Osteocyte (in vitro differentiated cells): ENCODE measurements at regions not wholly inside any gene's neighbourhood (a gene's known extent, or its start where the extent isn't known, plus 50 kb on each side); places are given as distances from the start of the nearest gene placed in this dataset.

Experiments
- DNase-seq: peaks from one replicate; pipeline ENCODE4 v3.0.0; 2021; ENCODE audit warnings: mixed read lengths; ENCODE audit not compliant: unreplicated experiment; ENCODE audit errors: extremely low spot score
- H3K27ac Mint-ChIP-seq: one replicate; pipeline ENCODE4 v1.8.0; 2021; ENCODE audit warnings: mild to moderate bottlenecking, mixed read lengths; ENCODE audit not compliant: unreplicated experiment
- H3K27me3 Mint-ChIP-seq: one replicate; pipeline ENCODE4 v1.8.0; 2021; ENCODE audit warnings: mixed read lengths; ENCODE audit not compliant: unreplicated experiment
- H3K36me3 Mint-ChIP-seq: one replicate; pipeline ENCODE4 v1.8.0; 2021; ENCODE audit warnings: mixed read lengths; ENCODE audit not compliant: unreplicated experiment
- H3K4me1 Mint-ChIP-seq: one replicate; pipeline ENCODE4 v1.8.0; 2021; ENCODE audit warnings: mixed read lengths; ENCODE audit not compliant: unreplicated experiment
- H3K4me3 Mint-ChIP-seq: one replicate; pipeline ENCODE4 v1.8.0; 2021; ENCODE audit warnings: mild to moderate bottlenecking, moderate library complexity, mixed read lengths; ENCODE audit not compliant: unreplicated experiment
- H3K9me3 Mint-ChIP-seq: one replicate; pipeline ENCODE4 v1.8.0; 2021; ENCODE audit warnings: mixed read lengths; ENCODE audit not compliant: unreplicated experiment
- TF ChIP-seq, protein P1 (sequence below): fragments of 200-600 bp; sonication (generic); IDR thresholded peaks from 2 replicates; pipeline ENCODE4 v1.5.0; 2021; ENCODE audit warnings: antibody characterized with exemption, mild to moderate bottlenecking, moderate library complexity

- Mint-ChIP-seq H3K27ac (no peak overlapping the region), H3K27me3 (no peaks in the 10 kb centered on the region), H3K36me3 (no peaks in the 10 kb centered on the region), H3K9me3 (no peaks in the 10 kb centered on the region), H3K4me1 (peaks cover 7% of the 10 kb centered on the region), H3K4me3 (no peak overlapping the region)
- no peak for DNase-seq
- TF ChIP-seq, protein P1, sequence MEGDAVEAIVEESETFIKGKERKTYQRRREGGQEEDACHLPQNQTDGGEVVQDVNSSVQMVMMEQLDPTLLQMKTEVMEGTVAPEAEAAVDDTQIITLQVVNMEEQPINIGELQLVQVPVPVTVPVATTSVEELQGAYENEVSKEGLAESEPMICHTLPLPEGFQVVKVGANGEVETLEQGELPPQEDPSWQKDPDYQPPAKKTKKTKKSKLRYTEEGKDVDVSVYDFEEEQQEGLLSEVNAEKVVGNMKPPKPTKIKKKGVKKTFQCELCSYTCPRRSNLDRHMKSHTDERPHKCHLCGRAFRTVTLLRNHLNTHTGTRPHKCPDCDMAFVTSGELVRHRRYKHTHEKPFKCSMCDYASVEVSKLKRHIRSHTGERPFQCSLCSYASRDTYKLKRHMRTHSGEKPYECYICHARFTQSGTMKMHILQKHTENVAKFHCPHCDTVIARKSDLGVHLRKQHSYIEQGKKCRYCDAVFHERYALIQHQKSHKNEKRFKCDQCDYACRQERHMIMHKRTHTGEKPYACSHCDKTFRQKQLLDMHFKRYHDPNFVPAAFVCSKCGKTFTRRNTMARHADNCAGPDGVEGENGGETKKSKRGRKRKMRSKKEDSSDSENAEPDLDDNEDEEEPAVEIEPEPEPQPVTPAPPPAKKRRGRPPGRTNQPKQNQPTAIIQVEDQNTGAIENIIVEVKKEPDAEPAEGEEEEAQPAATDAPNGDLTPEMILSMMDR = no peak
Observed at GRCh38 chr5:171509467-171509866, 90.0 kb downstream of the FGF18 start.

- TF ChIP-seq, protein P1 = no peak
- no peak for DNase-seq
- peaks cover 3% of the 10 kb centered on the region for H3K4me1 Mint-ChIP-seq
- H3K36me3 Mint-ChIP-seq = no peaks in the 10 kb centered on the region
- no peak overlapping the region for H3K27ac Mint-ChIP-seq
- H3K4me3 Mint-ChIP-seq = no peak overlapping the region
- H3K27me3 Mint-ChIP-seq = no peaks in the 10 kb centered on the region
- no peaks in the 10 kb centered on the region for H3K9me3 Mint-ChIP-seq
Observed at GRCh38 chr5:171512397-171512796, 93.0 kb downstream of the FGF18 start.

DNA sequence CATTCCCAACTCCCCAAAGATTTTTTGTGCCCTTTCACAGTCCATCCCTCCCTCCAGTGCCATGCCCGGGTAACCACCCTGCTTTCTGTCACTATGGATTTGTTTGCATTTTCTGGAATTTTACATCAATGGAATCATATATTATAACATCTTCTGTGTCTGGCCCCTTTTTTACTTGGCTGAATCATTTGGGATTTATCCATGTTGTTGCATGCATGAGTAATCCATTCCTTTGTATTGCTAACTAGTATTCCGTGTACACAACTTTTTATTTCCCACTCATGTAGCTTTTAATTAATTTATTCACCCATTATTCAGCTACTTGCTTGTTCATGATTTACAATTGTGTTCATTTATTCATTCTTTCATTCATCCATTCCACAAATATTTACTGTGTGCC, 94.1 kb downstream of the FGF18 start:
- DNase-seq = no peak
- no peaks in the 10 kb centered on the region for H3K36me3 Mint-ChIP-seq
- H3K4me3 Mint-ChIP-seq = no peak overlapping the region
- no peak overlapping the region for H3K27ac Mint-ChIP-seq
- H3K4me1 Mint-ChIP-seq = peaks cover 7% of the 10 kb centered on the region
- TF ChIP-seq, protein P1 = no peak
- no peaks in the 10 kb centered on the region for H3K9me3 Mint-ChIP-seq
- H3K27me3 Mint-ChIP-seq = no peaks in the 10 kb centered on the region

- peaks cover 40% of the 10 kb centered on the region for H3K4me1 Mint-ChIP-seq
- H3K27me3 Mint-ChIP-seq = no peaks in the 10 kb centered on the region
- no peaks in the 10 kb centered on the region for H3K36me3 Mint-ChIP-seq
- H3K9me3 Mint-ChIP-seq = no peaks in the 10 kb centered on the region
- no peak overlapping the region for H3K4me3 Mint-ChIP-seq
- no peak for DNase-seq
- TF ChIP-seq, protein P1 = no peak
- H3K27ac Mint-ChIP-seq = no peak overlapping the region
Observed at GRCh38 chr5:171518916-171519315, 99.5 kb downstream of the FGF18 start.

DNA sequence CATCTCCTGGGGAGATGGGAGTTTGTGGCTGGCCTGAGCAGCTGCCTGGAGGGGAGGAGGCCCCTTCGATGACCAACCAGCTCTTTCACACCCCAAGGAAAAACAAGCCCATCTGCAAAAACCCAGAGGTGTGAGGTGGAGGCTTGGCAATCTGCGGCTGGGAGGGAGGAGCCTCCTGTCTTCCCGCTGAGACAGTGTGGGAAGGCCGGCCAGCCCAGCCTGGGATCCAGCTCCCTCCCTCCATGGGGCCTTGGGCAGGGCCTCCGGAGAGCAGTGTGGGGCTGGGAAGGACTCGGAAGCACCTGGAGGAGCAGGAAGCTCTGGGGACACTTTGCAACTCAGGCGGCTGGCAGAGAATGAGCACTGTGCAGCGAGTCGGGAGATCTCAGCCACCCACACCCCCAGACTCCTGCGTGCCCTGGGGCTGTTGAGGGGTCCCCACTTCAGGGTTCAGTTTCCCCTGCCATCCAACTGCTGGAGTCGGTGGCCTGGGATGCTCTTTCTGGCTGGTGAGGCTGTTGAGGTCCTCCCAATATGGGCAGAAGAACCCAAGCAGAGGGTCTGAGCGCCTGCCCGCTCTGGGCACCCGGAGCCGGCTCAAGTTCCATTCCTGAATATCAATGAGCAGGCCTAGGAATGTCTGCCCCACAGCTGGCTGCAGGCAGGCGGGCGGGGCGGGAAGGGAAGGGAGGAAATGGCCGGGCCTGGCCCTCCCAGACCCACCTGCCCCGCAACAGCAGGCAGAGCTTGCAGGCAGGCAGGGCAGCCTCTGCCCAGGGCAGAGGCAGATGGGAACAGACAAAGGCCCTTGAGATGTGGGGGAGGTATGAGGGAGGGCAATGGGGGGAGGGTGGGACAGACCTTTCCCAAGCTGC, 101.1 kb downstream of the FGF18 start:
- Mint-ChIP-seq H3K4me1 (peaks cover 55% of the 10 kb centered on the region), H3K4me3 (no peak overlapping the region), H3K36me3 (no peaks in the 10 kb centered on the region), H3K9me3 (no peaks in the 10 kb centered on the region), H3K27me3 (no peaks in the 10 kb centered on the region), H3K27ac (peak overlapping the region; percentile 76)
- TF ChIP-seq, protein P1 = no peak
- DNase-seq = no peak
